ENCODE measurements at regions not wholly inside any gene's neighbourhood (a gene's known extent, or its start where the extent isn't known, plus 50 kb on each side); places are given as distances from the start of the nearest gene placed in this dataset.

DNA sequence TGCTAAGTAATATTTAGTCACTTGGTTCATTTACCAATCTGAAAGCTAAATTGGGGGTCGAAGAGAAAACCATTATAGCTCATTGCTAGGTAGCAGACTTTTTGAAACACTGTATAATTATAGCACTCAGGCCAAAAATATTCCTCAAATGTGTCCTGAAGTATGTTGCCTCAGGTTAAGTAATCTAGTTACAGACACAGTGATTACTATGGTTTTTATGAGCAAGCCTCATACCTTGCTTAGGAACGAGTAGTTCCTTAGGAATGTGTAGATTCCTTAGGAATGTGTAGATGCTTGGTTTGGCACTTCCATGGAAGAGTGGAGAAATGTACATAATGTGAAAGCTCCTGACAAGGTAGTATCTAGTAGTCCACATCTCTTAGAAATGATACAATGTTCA is 387.5 kb downstream of the LMO7 start:
- TF ChIP-seq, protein P1, sequence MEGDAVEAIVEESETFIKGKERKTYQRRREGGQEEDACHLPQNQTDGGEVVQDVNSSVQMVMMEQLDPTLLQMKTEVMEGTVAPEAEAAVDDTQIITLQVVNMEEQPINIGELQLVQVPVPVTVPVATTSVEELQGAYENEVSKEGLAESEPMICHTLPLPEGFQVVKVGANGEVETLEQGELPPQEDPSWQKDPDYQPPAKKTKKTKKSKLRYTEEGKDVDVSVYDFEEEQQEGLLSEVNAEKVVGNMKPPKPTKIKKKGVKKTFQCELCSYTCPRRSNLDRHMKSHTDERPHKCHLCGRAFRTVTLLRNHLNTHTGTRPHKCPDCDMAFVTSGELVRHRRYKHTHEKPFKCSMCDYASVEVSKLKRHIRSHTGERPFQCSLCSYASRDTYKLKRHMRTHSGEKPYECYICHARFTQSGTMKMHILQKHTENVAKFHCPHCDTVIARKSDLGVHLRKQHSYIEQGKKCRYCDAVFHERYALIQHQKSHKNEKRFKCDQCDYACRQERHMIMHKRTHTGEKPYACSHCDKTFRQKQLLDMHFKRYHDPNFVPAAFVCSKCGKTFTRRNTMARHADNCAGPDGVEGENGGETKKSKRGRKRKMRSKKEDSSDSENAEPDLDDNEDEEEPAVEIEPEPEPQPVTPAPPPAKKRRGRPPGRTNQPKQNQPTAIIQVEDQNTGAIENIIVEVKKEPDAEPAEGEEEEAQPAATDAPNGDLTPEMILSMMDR (IDR thresholded peaks at IDR 0.05) = no peak
- TF ChIP-seq POLR2A (IDR thresholded peaks at IDR 0.05) = no peak
